Activated CD8-positive, alpha-beta memory T cell treated with anti-CD3 and anti-CD28 coated beads, Interleukin-2, amount 10 ng/mL, durations not matched to agents 7 days and 5 days (primary cell): ENCODE measurements at regions not wholly inside any gene's neighbourhood (a gene's known extent, or its start where the extent isn't known, plus 50 kb on each side); places are given as distances from the start of the nearest gene placed in this dataset.

Experiments used
- ATAC-seq: fragments of 150-1000 bp; cut with Tn5 transposase; one replicate; pipeline ENCODE4 v1.10.0; 2021; ENCODE audit warnings: moderate library complexity
- CTCF ChIA-PET: fragments of 350-600 bp; sonication (Branson Sonifier 250); formaldehyde crosslinking; loops from one replicate; lab custom pipeline; 2021; ENCODE audit warnings: antibody characterized with exemption; lab: Charles Lee
- DNase-seq: peaks from one replicate; pipeline ENCODE4 v3.0.0-alpha.2; 2020
- H3K27ac Mint-ChIP-seq: one replicate; pipeline ENCODE4 v1.8.0; 2021; ENCODE audit warnings: mild to moderate bottlenecking, mixed read lengths
- H3K27me3 Mint-ChIP-seq: one replicate; pipeline ENCODE4 v1.8.0; 2021; ENCODE audit warnings: mixed read lengths
- H3K36me3 Mint-ChIP-seq: one replicate; pipeline ENCODE4 v1.8.0; 2021; ENCODE audit warnings: mild to moderate bottlenecking, mixed read lengths
- H3K4me1 Mint-ChIP-seq: one replicate; pipeline ENCODE4 v1.8.0; 2021; ENCODE audit warnings: mixed read lengths
- H3K4me3 Mint-ChIP-seq: one replicate; pipeline ENCODE4 v1.8.0; 2021; ENCODE audit warnings: mild to moderate bottlenecking, moderate library complexity, mixed read lengths
- H3K9me3 Mint-ChIP-seq: one replicate; pipeline ENCODE4 v1.8.0; 2022; ENCODE audit warnings: low read depth, mixed read lengths

GRCh38 chr3:43166406-43166805 is 60.5 kb upstream of the POMGNT2 start:
- H3K36me3 Mint-ChIP-seq, result peaks cover 19% of the 10 kb centered on the region
- peaks cover 21% of the 10 kb centered on the region for H3K9me3 Mint-ChIP-seq
- H3K27ac Mint-ChIP-seq, result no peak overlapping the region
- H3K27me3 Mint-ChIP-seq, result no peaks in the 10 kb centered on the region
- DNase-seq (no peak), ATAC-seq (no peak)
- CTCF ChIA-PET, result interaction anchor here (1.2 kb wide), 1 partner anchor 14 kb away, joined by 4 read pairs; no protein-coding TSS in a partner anchor
- peaks cover 20% of the 10 kb centered on the region for H3K4me1 Mint-ChIP-seq
- H3K4me3 Mint-ChIP-seq, result no peak overlapping the region

GRCh38 chr3:43165786-43166185 is 59.9 kb upstream of the POMGNT2 start:
- H3K27me3 Mint-ChIP-seq, result no peaks in the 10 kb centered on the region
- CTCF ChIA-PET, result interaction anchor here (0.6 to 1.2 kb wide), 2 partner anchors 14 to 75 kb away, joined by 3 to 4 read pairs; no protein-coding TSS in a partner anchor
- no peak for ATAC-seq

GRCh38 chr3:43163895-43164493 is 58.1 kb upstream of the POMGNT2 start:
- Mint-ChIP-seq H3K4me1 (peaks cover 20% of the 10 kb centered on the region), H3K27ac (peak overlapping the region; percentile 98), H3K4me3 (no peak overlapping the region), H3K36me3 (peaks cover 19% of the 10 kb centered on the region), H3K9me3 (peaks cover 21% of the 10 kb centered on the region), H3K27me3 (no peaks in the 10 kb centered on the region)
- ATAC-seq (no peak), DNase-seq (peak; percentile 14)
- CTCF ChIA-PET, result interaction anchor here (0.9 to 5.5 kb wide), 7 partner anchors 11 to 339 kb away, joined by 3 to 62 read pairs (median 21); no protein-coding TSS in a partner anchor

More at GRCh38 chr3:43165786-43166185, 59.9 kb upstream of the POMGNT2 start:
- H3K4me3 Mint-ChIP-seq, result no peak overlapping the region
- H3K4me1 Mint-ChIP-seq, result peaks cover 20% of the 10 kb centered on the region
- DNase-seq, result no peak
- no peak overlapping the region for H3K27ac Mint-ChIP-seq
- peaks cover 21% of the 10 kb centered on the region for H3K9me3 Mint-ChIP-seq
- peaks cover 19% of the 10 kb centered on the region for H3K36me3 Mint-ChIP-seq

DNA sequence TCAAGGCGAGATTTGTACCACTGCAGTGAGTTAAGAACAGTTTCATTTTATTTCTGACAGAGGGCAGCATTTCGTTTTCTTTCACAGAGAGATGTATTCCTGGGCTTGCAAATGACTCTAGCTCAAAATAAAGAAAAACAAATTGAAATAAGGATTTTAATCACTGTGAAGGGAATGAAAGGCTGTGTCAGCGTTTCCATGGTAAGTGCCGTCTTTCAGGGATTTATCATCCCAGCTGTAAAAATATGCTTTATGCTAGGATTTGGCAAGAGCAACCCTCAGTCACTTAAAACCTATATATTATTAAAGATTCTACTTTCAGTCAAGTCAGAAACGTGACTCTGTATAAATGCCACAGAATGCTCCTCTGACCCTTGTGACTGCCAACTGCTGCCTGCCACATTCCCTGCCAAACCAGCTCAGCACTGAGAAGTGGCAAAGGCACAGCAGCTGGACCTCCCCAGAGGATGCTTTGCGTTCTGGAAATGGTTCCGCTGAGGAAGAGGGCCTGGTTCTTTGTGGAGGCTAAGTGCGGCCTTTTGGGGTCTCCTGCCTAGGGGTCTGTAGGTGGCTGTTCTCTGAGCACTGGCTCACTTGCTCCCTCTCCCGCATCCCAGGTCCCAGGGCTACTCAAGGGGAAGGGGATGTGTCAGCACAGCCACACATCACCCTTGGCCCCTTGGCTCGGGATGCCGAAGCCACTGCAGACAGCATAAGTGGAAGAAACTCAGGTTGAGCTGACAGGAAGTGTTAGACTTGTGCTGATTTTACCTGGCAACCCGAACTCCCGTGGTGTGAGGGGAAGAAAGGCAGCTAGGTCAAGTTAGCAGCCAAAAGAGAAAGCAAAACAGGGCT is 56.6 kb upstream of the POMGNT2 start:
- Mint-ChIP-seq H3K27me3 (no peaks in the 10 kb centered on the region), H3K27ac (peak overlapping the region; percentile 98), H3K4me1 (peaks cover 20% of the 10 kb centered on the region), H3K9me3 (peaks cover 19% of the 10 kb centered on the region), H3K36me3 (peaks cover 19% of the 10 kb centered on the region), H3K4me3 (peak overlapping the region; percentile 62)
- CTCF ChIA-PET, result interaction anchor here (0.8 to 5.5 kb wide), 29 partner anchors 9 to 370 kb away, joined by 3 to 62 read pairs (median 4); partner anchors contain the start of gene SNRK
- ATAC-seq (peak; percentile 87), DNase-seq (peak; percentile 78)

DNA sequence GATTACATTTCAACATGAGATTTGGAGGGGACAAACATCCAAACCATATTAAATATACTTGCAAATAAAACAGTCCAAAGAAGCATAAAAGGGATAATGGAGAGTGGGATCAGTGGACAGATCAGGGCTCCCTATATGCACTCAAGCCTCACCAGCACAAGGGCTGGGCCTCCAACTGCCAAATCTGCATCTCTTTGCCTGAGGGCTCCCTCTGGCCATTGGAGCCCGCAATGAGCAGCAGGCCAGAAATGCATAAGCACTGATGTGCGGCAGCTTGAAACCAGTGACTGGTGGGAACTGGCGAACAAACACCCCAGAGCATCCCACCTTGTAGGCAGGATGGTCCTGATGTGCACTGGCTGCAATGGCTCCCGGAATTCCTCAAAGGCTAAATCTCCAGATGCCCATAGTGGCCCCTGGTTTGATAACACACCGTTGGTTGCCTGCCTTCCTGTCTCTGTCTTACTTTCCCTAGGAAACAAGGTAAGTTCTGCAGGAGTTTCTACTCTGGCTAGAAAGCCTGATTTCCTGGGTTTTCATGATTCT is 55.9 kb upstream of the POMGNT2 start:
- no peak overlapping the region for H3K4me3 Mint-ChIP-seq

GRCh38 chr3:43160664-43161063 is 54.8 kb upstream of the POMGNT2 start:
- Mint-ChIP-seq H3K27me3 (no peaks in the 10 kb centered on the region), H3K27ac (no peak overlapping the region), H3K4me3 (no peak overlapping the region), H3K36me3 (peaks cover 9% of the 10 kb centered on the region), H3K9me3 (peaks cover 8% of the 10 kb centered on the region), H3K4me1 (peaks cover 20% of the 10 kb centered on the region)
- no peak for ATAC-seq
- CTCF ChIA-PET, result interaction anchor here (0.9 to 5.5 kb wide), 9 partner anchors 19 to 343 kb away, joined by 3 to 62 read pairs (median 6); no protein-coding TSS in a partner anchor
- no peak for DNase-seq

More for the DNA sequence above, 55.9 kb upstream of the POMGNT2 start:
- ATAC-seq, result no peak
- Mint-ChIP-seq H3K4me1 (peaks cover 20% of the 10 kb centered on the region), H3K9me3 (peaks cover 17% of the 10 kb centered on the region), H3K27me3 (no peaks in the 10 kb centered on the region), H3K36me3 (peaks cover 19% of the 10 kb centered on the region), H3K27ac (peak overlapping the region; percentile 98)
- DNase-seq, result no peak
- CTCF ChIA-PET, result interaction anchor here (0.8 to 5.5 kb wide), 27 partner anchors 9 to 342 kb away, joined by 3 to 62 read pairs (median 5); partner anchors contain the start of gene SNRK

- no peak overlapping the region for H3K4me3 Mint-ChIP-seq
- no peaks in the 10 kb centered on the region for H3K27me3 Mint-ChIP-seq
- peaks cover 4% of the 10 kb centered on the region for H3K9me3 Mint-ChIP-seq
- peaks cover 7% of the 10 kb centered on the region for H3K36me3 Mint-ChIP-seq
- CTCF ChIA-PET, result interaction anchor here (1.9 to 5.5 kb wide), 2 partner anchors 219 to 344 kb away, joined by 12 to 62 read pairs; no protein-coding TSS in a partner anchor
- ATAC-seq (no peak), DNase-seq (no peak)
- H3K4me1 Mint-ChIP-seq, result peaks cover 23% of the 10 kb centered on the region
- H3K27ac Mint-ChIP-seq, result no peak overlapping the region
Measured at GRCh38 chr3:43159876-43160255, 54.0 kb upstream of the POMGNT2 start.

GRCh38 chr3:43159131-43159875 is 53.4 kb upstream of the POMGNT2 start:
- no peak overlapping the region for H3K4me3 Mint-ChIP-seq
- H3K27ac Mint-ChIP-seq, result no peak overlapping the region
- no peaks in the 10 kb centered on the region for H3K27me3 Mint-ChIP-seq
- ATAC-seq, result no peak
- no peak for DNase-seq
- no peaks in the 10 kb centered on the region for H3K9me3 Mint-ChIP-seq
- H3K4me1 Mint-ChIP-seq, result peaks cover 23% of the 10 kb centered on the region
- CTCF ChIA-PET, result interaction anchor here (5.5 kb wide), 1 partner anchor 219 kb away, joined by 62 read pairs; no protein-coding TSS in a partner anchor
- peaks cover 2% of the 10 kb centered on the region for H3K36me3 Mint-ChIP-seq

DNA sequence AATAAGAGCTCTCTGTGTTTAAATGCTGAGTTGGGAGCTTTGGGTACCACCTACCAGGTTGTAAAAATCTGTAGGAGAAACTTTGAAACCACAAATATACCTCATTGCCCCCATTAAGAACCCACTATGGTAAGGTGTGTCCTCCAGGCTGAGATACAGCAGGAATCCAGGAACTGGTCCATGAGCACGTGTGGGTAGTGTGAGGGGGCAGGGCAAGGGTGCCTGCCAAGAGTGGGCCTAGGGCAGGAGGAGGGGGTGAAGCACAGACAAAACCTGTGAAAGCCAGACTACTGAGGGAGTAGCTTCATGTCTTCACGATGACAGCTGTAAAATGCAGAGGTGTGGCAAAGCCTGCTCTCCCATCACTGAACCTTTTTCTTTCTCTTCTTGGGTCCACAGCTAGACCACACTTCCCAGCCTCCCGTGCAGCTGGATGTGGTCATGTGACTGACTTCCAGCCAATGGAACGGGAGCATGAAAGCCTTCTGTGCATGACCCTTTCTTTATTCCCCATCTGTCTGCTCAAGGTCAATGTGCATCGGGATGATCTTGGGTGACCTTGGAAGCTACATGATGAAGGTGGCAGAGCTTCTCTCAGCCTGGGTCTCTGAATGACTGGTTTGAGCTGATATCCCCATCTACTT is 51.1 kb upstream of the POMGNT2 start:
- Mint-ChIP-seq H3K4me3 (no peak overlapping the region), H3K27ac (no peak overlapping the region), H3K36me3 (no peaks in the 10 kb centered on the region), H3K9me3 (no peaks in the 10 kb centered on the region), H3K27me3 (peaks cover 9% of the 10 kb centered on the region), H3K4me1 (peaks cover 3% of the 10 kb centered on the region)
- DNase-seq, result no peak
- ATAC-seq, result no peak
- CTCF ChIA-PET, result interaction anchor here (0.7 to 1.1 kb wide), 2 partner anchors 8 to 35 kb away, joined by 3 to 4 read pairs; no protein-coding TSS in a partner anchor

GRCh38 chr3:43155464-43156121 is 49.7 kb upstream of the POMGNT2 start:
- Mint-ChIP-seq H3K27ac (no peak overlapping the region), H3K27me3 (peaks cover 10% of the 10 kb centered on the region), H3K9me3 (peaks cover 2% of the 10 kb centered on the region), H3K36me3 (no peaks in the 10 kb centered on the region), H3K4me1 (peaks cover 3% of the 10 kb centered on the region), H3K4me3 (no peak overlapping the region)
- ATAC-seq (no peak), DNase-seq (no peak)
- CTCF ChIA-PET, result interaction anchor here (1.6 kb wide), 1 partner anchor 194 kb away, joined by 3 read pairs; no protein-coding TSS in a partner anchor
